ENCODE measurements at regions not wholly inside any gene's neighbourhood (a gene's known extent, or its start where the extent isn't known, plus 50 kb on each side); places are given as distances from the start of the nearest gene placed in this dataset.

GRCh38 chr18:73724958-73725357 is 422.7 kb downstream of the FBXO15 start:
- H3K9me3 ChIP-seq (ENCODE audit: control insufficient read depth in 1 of 2, low read length in 2 of 2): peaks cover 0 to under 1% of the 10 kb centered on the region in 2 donors
- H3K4me1 ChIP-seq (ENCODE audit: control insufficient read depth in 1 of 2, insufficient read depth in 2 of 2, low read length in 2 of 2): no peaks in the 10 kb centered on the region
- no peak overlapping the region for H3K27ac ChIP-seq (ENCODE audit: low read length)
- H3K36me3 ChIP-seq (ENCODE audit: control insufficient read depth in 1 of 2, insufficient read depth in 2 of 2, low read length in 2 of 2): no peaks in the 10 kb centered on the region
- no peak overlapping the region for H3K4me3 ChIP-seq (ENCODE audit: low read depth in 1 of 2, low read length in 2 of 2)
- no peaks in the 10 kb centered on the region for H3K27me3 ChIP-seq (ENCODE audit: low read depth, low read length)

DNA sequence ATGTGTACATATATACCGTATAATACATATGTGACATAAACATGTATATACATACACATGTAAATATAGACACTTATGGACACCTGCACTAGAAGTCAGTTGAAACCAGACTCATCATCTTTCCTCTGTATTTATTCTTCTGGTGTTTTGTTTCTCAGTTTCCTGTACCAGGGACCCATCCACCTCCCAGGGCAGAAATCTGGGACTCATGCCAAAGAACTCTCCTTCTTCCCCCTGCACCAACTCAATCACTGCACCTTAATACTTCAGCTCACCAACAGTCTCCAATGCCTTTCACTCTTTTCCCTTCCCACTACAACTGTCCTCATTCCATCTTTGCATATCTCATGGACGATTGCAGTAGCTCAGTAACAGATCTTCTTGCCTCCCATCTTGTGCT is 428.0 kb downstream of the FBXO15 start:
- H3K4me1 ChIP-seq (ENCODE audit: control insufficient read depth in 1 of 2, insufficient read depth in 2 of 2, low read length in 2 of 2): no peaks in the 10 kb centered on the region
- H3K27me3 ChIP-seq (ENCODE audit: low read depth, low read length): no peaks in the 10 kb centered on the region
- no peak overlapping the region for H3K27ac ChIP-seq (ENCODE audit: low read length)

GRCh38 chr18:73717570-73717969 is 430.1 kb downstream of the FBXO15 start:
- Histone ChIP-seq H3K27me3 (ENCODE audit: low read depth, low read length) (no peaks in the 10 kb centered on the region), H3K36me3 (ENCODE audit: control insufficient read depth in 1 of 2, insufficient read depth in 2 of 2, low read length in 2 of 2) (no peaks in the 10 kb centered on the region), H3K4me1 (ENCODE audit: control insufficient read depth in 1 of 2, insufficient read depth in 2 of 2, low read length in 2 of 2) (no peaks in the 10 kb centered on the region), H3K27ac (ENCODE audit: low read length) (no peak overlapping the region), H3K4me3 (ENCODE audit: low read depth in 1 of 2, low read length in 2 of 2) (no peak overlapping the region), H3K9me3 (ENCODE audit: control insufficient read depth in 1 of 2, low read length in 2 of 2) (no peaks in the 10 kb centered on the region)

More for the DNA sequence above, 428.0 kb downstream of the FBXO15 start:
- Histone ChIP-seq H3K4me3 (ENCODE audit: low read depth in 1 of 2, low read length in 2 of 2) (no peak overlapping the region), H3K9me3 (ENCODE audit: control insufficient read depth in 1 of 2, low read length in 2 of 2) (no peaks in the 10 kb centered on the region), H3K36me3 (ENCODE audit: control insufficient read depth in 1 of 2, insufficient read depth in 2 of 2, low read length in 2 of 2) (no peaks in the 10 kb centered on the region)

DNA sequence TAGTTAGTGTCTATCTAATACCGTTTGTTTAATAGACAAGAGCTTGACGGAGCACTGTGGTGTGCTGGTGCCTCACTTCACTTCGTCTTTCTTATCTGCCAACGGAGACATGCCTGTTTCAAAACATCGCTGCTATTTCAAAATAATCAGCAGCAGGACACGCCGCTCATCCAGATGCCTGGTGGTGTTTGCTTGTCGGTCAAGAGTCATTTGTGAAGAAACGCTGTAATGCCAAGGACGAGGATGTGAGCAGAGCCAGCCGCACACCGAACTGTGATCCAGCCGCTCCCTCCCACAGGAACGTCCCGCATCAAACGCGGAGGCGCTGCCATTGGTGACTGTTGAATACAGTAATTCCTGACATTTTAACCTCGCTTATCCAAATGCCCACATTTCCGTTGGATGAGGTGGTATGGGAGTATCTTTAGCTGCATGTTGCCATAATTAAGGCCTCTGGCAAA is 432.4 kb downstream of the FBXO15 start:
- H3K27me3 ChIP-seq (ENCODE audit: low read depth, low read length): no peaks in the 10 kb centered on the region
- H3K4me3 ChIP-seq (ENCODE audit: low read depth in 1 of 2, low read length in 2 of 2): no peak overlapping the region
- no peaks in the 10 kb centered on the region for H3K4me1 ChIP-seq (ENCODE audit: control insufficient read depth in 1 of 2, insufficient read depth in 2 of 2, low read length in 2 of 2)
- H3K9me3 ChIP-seq (ENCODE audit: control insufficient read depth in 1 of 2, low read length in 2 of 2): no peaks in the 10 kb centered on the region
- H3K27ac ChIP-seq (ENCODE audit: low read length): no peak overlapping the region
- H3K36me3 ChIP-seq (ENCODE audit: control insufficient read depth in 1 of 2, insufficient read depth in 2 of 2, low read length in 2 of 2): no peaks in the 10 kb centered on the region

GRCh38 chr18:73714466-73714865 is 433.2 kb downstream of the FBXO15 start:
- H3K4me1 ChIP-seq (ENCODE audit: control insufficient read depth in 1 of 2, insufficient read depth in 2 of 2, low read length in 2 of 2): no peaks in the 10 kb centered on the region

DNA sequence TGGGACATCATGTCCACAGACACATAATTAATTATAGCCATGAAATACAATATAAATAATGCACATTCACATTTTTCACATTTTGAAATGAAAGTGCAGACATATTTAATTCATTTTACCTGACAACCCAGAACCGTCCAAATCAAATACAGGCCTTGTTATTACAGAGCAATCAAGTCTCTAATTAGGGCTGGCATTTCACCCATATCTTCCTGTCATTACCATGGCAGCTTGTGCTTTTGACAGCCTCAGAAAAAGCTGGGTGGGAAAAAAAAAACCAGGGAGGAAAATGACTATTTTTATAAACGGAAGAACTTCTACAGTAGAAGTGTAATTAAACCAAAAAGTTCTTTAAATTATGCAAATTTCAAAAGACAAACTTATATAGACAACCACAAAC is 436.4 kb downstream of the FBXO15 start:
- H3K27ac ChIP-seq (ENCODE audit: low read length): no peak overlapping the region
- H3K36me3 ChIP-seq (ENCODE audit: control insufficient read depth in 1 of 2, insufficient read depth in 2 of 2, low read length in 2 of 2): no peaks in the 10 kb centered on the region
- no peaks in the 10 kb centered on the region for H3K9me3 ChIP-seq (ENCODE audit: control insufficient read depth in 1 of 2, low read length in 2 of 2)
- no peaks in the 10 kb centered on the region for H3K4me1 ChIP-seq (ENCODE audit: control insufficient read depth in 1 of 2, insufficient read depth in 2 of 2, low read length in 2 of 2)
- H3K27me3 ChIP-seq (ENCODE audit: low read depth, low read length): no peaks in the 10 kb centered on the region
- no peak overlapping the region for H3K4me3 ChIP-seq (ENCODE audit: low read depth in 1 of 2, low read length in 2 of 2)

More at GRCh38 chr18:73714466-73714865, 433.2 kb downstream of the FBXO15 start:
- H3K27me3 ChIP-seq (ENCODE audit: low read depth, low read length): no peaks in the 10 kb centered on the region
- no peak overlapping the region for H3K4me3 ChIP-seq (ENCODE audit: low read depth in 1 of 2, low read length in 2 of 2)
- no peaks in the 10 kb centered on the region for H3K9me3 ChIP-seq (ENCODE audit: control insufficient read depth in 1 of 2, low read length in 2 of 2)
- H3K36me3 ChIP-seq (ENCODE audit: control insufficient read depth in 1 of 2, insufficient read depth in 2 of 2, low read length in 2 of 2): no peaks in the 10 kb centered on the region
- H3K27ac ChIP-seq (ENCODE audit: low read length): no peak overlapping the region

DNA sequence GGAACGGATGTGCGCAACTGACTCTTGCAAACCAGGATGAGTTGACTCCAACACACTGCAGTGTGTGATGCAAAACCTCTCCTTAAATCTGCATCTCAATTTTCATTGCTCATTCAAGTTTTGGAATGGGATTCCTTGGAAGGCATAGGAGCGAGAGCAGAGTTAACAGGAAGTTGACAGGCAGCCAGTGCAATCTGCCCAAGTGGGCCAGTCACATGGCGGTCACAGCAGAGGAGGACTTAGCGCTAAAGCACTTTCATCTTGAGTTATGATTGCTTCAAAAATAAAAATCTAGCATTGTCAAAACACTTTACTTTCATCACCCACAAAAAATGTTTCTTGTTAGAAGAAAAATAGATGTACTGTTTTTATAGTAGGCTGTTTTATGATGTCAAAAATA is 439.0 kb downstream of the FBXO15 start:
- Histone ChIP-seq H3K27ac (ENCODE audit: low read length) (no peak overlapping the region), H3K27me3 (ENCODE audit: low read depth, low read length) (no peaks in the 10 kb centered on the region), H3K9me3 (ENCODE audit: control insufficient read depth in 1 of 2, low read length in 2 of 2) (no peaks in the 10 kb centered on the region), H3K4me1 (ENCODE audit: control insufficient read depth in 1 of 2, insufficient read depth in 2 of 2, low read length in 2 of 2) (no peaks in the 10 kb centered on the region), H3K36me3 (ENCODE audit: control insufficient read depth in 1 of 2, insufficient read depth in 2 of 2, low read length in 2 of 2) (no peaks in the 10 kb centered on the region), H3K4me3 (ENCODE audit: low read depth in 1 of 2, low read length in 2 of 2) (no peak overlapping the region)

DNA sequence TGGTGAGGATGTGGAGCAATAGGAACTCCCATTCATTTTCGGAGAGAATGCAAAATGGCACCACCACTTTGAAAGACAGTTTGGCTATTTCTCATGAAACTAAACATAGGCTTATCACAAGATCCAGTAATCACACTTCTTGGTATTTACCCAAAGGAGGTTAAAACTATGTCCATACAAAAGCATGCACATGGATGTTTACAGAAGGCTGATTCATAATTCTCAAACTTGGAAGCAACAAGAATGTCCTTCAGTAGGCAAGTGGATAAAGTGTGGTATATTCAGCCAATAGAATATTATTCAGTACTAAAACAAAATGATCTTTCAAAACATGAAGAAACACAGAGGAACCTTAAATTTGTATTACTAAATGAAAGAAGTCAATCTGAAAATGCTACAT is 440.6 kb downstream of the FBXO15 start:
- Histone ChIP-seq H3K27ac (ENCODE audit: low read length) (no peak overlapping the region), H3K4me1 (ENCODE audit: control insufficient read depth in 1 of 2, insufficient read depth in 2 of 2, low read length in 2 of 2) (no peaks in the 10 kb centered on the region), H3K9me3 (ENCODE audit: control insufficient read depth in 1 of 2, low read length in 2 of 2) (no peaks in the 10 kb centered on the region), H3K36me3 (ENCODE audit: control insufficient read depth in 1 of 2, insufficient read depth in 2 of 2, low read length in 2 of 2) (no peaks in the 10 kb centered on the region), H3K27me3 (ENCODE audit: low read depth, low read length) (no peaks in the 10 kb centered on the region), H3K4me3 (ENCODE audit: low read depth in 1 of 2, low read length in 2 of 2) (no peak overlapping the region)

DNA sequence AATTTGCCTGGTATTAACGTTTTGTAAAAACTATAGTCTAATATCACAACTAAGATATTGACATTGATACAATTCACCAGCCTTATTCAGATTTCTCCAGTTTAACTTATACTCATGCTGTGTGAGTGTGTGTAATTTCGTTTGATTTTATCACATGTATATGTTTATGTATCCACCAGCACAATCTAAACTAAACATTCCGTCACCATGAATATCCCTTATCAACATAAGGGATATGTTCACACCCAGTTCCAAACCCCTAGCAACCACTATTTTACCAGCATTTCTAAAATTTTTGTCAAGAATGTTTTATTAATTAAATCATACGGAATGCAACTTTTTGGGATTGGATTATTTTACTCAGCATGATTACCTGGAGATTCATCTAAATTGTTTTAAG is 450.3 kb downstream of the FBXO15 start:
- H3K36me3 ChIP-seq (ENCODE audit: control insufficient read depth in 1 of 2, insufficient read depth in 2 of 2, low read length in 2 of 2): no peaks in the 10 kb centered on the region
- H3K9me3 ChIP-seq (ENCODE audit: control insufficient read depth in 1 of 2, low read length in 2 of 2): no peaks in the 10 kb centered on the region
- no peaks in the 10 kb centered on the region for H3K27me3 ChIP-seq (ENCODE audit: low read depth, low read length)
- H3K4me1 ChIP-seq (ENCODE audit: control insufficient read depth in 1 of 2, insufficient read depth in 2 of 2, low read length in 2 of 2): no peaks in the 10 kb centered on the region
- H3K4me3 ChIP-seq (ENCODE audit: low read depth in 1 of 2, low read length in 2 of 2): no peak overlapping the region
- H3K27ac ChIP-seq (ENCODE audit: low read length): no peak overlapping the region

DNA sequence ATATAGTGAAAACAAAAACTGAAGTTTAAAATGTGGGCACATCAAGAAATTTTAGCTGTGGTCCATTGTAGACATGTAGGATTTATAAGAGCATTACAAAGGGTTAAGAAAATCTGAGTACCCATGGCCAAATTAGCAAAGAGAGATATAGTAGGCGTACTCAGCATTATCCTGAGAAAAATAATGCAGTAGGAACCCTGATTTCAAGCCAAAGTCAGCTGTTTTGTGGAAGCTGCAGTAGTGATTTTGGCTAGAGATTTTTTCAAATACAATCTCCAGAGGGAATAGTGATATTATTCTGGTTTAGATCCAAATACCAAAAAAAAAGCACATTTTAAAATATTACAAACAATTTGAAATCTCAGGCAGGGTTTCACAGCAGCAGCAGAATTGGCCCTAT is 450.9 kb downstream of the FBXO15 start:
- Histone ChIP-seq H3K4me1 (ENCODE audit: control insufficient read depth in 1 of 2, insufficient read depth in 2 of 2, low read length in 2 of 2) (no peaks in the 10 kb centered on the region), H3K4me3 (ENCODE audit: low read depth in 1 of 2, low read length in 2 of 2) (no peak overlapping the region), H3K27me3 (ENCODE audit: low read depth, low read length) (no peaks in the 10 kb centered on the region), H3K27ac (ENCODE audit: low read length) (no peak overlapping the region), H3K9me3 (ENCODE audit: control insufficient read depth in 1 of 2, low read length in 2 of 2) (no peaks in the 10 kb centered on the region), H3K36me3 (ENCODE audit: control insufficient read depth in 1 of 2, insufficient read depth in 2 of 2, low read length in 2 of 2) (no peaks in the 10 kb centered on the region)

- Histone ChIP-seq H3K27me3 (ENCODE audit: low read depth, low read length) (no peaks in the 10 kb centered on the region), H3K36me3 (ENCODE audit: control insufficient read depth in 1 of 2, insufficient read depth in 2 of 2, low read length in 2 of 2) (no peaks in the 10 kb centered on the region), H3K27ac (ENCODE audit: low read length) (no peak overlapping the region), H3K4me3 (ENCODE audit: low read depth in 1 of 2, low read length in 2 of 2) (no peak overlapping the region), H3K4me1 (ENCODE audit: control insufficient read depth in 1 of 2, insufficient read depth in 2 of 2, low read length in 2 of 2) (no peaks in the 10 kb centered on the region), H3K9me3 (ENCODE audit: control insufficient read depth in 1 of 2, low read length in 2 of 2) (no peaks in the 10 kb centered on the region)
These were observed 451.5 kb downstream of the FBXO15 start for GRCh38 chr18:73696171-73696570.

GRCh38 chr18:73693091-73693490 is 454.5 kb downstream of the FBXO15 start:
- Histone ChIP-seq H3K9me3 (ENCODE audit: control insufficient read depth in 1 of 2, low read length in 2 of 2) (no peaks in the 10 kb centered on the region), H3K4me1 (ENCODE audit: control insufficient read depth in 1 of 2, insufficient read depth in 2 of 2, low read length in 2 of 2) (no peaks in the 10 kb centered on the region), H3K27me3 (ENCODE audit: low read depth, low read length) (no peaks in the 10 kb centered on the region), H3K36me3 (ENCODE audit: control insufficient read depth in 1 of 2, insufficient read depth in 2 of 2, low read length in 2 of 2) (no peaks in the 10 kb centered on the region), H3K4me3 (ENCODE audit: low read depth in 1 of 2, low read length in 2 of 2) (no peak overlapping the region), H3K27ac (ENCODE audit: low read length) (no peak overlapping the region)
